ENCODE measurements at regions not wholly inside any gene's neighbourhood (a gene's known extent, or its start where the extent isn't known, plus 50 kb on each side); places are given as distances from the start of the nearest gene placed in this dataset.

- TF ChIP-seq POLR2AphosphoS5 (IDR thresholded peaks at IDR 0.05; ENCODE audit: low read depth), result no peak
- TF ChIP-seq CTCF (conservative IDR thresholded peaks at IDR 0.05; ENCODE audit: low read depth in 2 of 2), result no peak
- TF ChIP-seq REST (IDR thresholded peaks at IDR 0.05; ENCODE audit: unreplicated experiment), result no peak
- TF ChIP-seq CREB1 (CRISPR knock-in tag; IDR thresholded peaks at IDR 0.05; ENCODE audit: low read depth), result no peak
- TF ChIP-seq NANOG (IDR thresholded peaks at IDR 0.05; ENCODE audit: borderline replicate concordance), result no peak
- no peak for TF ChIP-seq EZH2phosphoT487 (IDR thresholded peaks at IDR 0.05; ENCODE audit: unreplicated experiment)
- no peak for TF ChIP-seq EZH2 (IDR thresholded peaks at IDR 0.05; ENCODE audit: low read depth, unreplicated experiment)
- TF ChIP-seq ZNF114 (CRISPR knock-in tag; IDR thresholded peaks at IDR 0.05), result no peak
- no peak for TF ChIP-seq JUNB (IDR thresholded peaks at IDR 0.05; ENCODE audit: unreplicated experiment)
- TF ChIP-seq ETS1 (IDR thresholded peaks at IDR 0.05), result no peak
- no peak for TF ChIP-seq ZNF331 (CRISPR knock-in tag; IDR thresholded peaks at IDR 0.05; ENCODE audit: low read depth)
- no peak for TF ChIP-seq STAT1 (IDR thresholded peaks at IDR 0.05; ENCODE audit: unreplicated experiment)
- TF ChIP-seq ZNF462 (CRISPR knock-in tag; IDR thresholded peaks at IDR 0.05), result no peak
Measured at GRCh38 chr4:62899646-62900364, 1509.4 kb downstream of the TECRL start.
